ENCODE measurements at regions not wholly inside any gene's neighbourhood (a gene's known extent, or its start where the extent isn't known, plus 50 kb on each side); places are given as distances from the start of the nearest gene placed in this dataset.

DNA sequence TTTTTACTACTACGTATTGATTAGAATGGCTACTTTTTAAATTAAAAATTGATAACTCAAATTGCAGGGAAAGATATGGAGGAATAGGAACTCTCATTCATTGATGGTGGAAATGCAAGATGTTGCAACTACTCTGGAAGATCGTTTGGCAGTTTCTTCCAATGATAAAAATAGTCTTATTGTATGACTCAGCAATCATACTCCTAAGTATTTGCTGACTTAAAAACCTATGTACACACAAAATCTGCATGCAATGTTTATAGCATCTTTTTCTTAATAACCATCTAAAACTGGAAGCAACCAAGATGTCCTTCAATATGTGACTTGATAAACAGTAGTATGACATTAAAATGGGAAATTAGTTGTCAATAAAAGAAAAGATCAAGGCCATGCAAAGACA lies 87.4 kb upstream of the LRRC3B start:
- Histone ChIP-seq H3K9me2 (no peaks in the 10 kb centered on the region), H3K4me3 (ENCODE audit: low read depth in 2 of 2, low read length in 1 of 2) (no peak overlapping the region), H3K27ac (ENCODE audit: low read depth in 2 of 2, low read length in 1 of 2) (no peak overlapping the region), H3K79me2 (ENCODE audit: insufficient read depth) (no peaks in the 10 kb centered on the region), H3K4me2 (no peak overlapping the region), H3K9me3 (no peaks in the 10 kb centered on the region), H3K36me3 (replicated peaks in 1 of 2; ENCODE audit: control insufficient read depth in 1 of 2, insufficient read depth in 2 of 2, low read length in 1 of 2) (no peaks in the 10 kb centered on the region), H3F3A (replicated peaks; ENCODE audit: insufficient read depth) (no peaks in the 10 kb centered on the region), H2AFZ (ENCODE audit: low read depth) (no peak overlapping the region), H4K20me1 (ENCODE audit: insufficient read depth) (no peaks in the 10 kb centered on the region), H3K27me3 (ENCODE audit: insufficient read depth) (no peaks in the 10 kb centered on the region), H3K4me1 (ENCODE audit: control insufficient read depth in 1 of 2, insufficient read depth in 2 of 2, low read depth in 1 of 2, low read length in 1 of 2) (no peaks in the 10 kb centered on the region), H3K9ac (no peak overlapping the region)
- no peak for DNase-seq
- CTCF ChIA-PET = interaction anchor here (1.2 kb wide), 1 partner anchor 10 kb away, joined by 3 read pairs; no protein-coding TSS in a partner anchor
- no peak for TF ChIP-seq MAX (IDR thresholded peaks at IDR 0.05; ENCODE audit: low read depth)
- TF ChIP-seq FOXJ3 (CRISPR knock-in tag; IDR thresholded peaks at IDR 0.05) = no peak
- TF ChIP-seq NRF1 (IDR thresholded peaks at IDR 0.05; ENCODE audit: low read depth, low read length) = no peak
- TF ChIP-seq YY1 (IDR thresholded peaks at IDR 0.05; ENCODE audit: low read depth) = no peak
- 7% methylated on average over 2 of the region's 2 CpGs for WGBS (ENCODE audit: low lambda C conversion rate)
- POLR2A ChIA-PET = no interaction called here

DNA sequence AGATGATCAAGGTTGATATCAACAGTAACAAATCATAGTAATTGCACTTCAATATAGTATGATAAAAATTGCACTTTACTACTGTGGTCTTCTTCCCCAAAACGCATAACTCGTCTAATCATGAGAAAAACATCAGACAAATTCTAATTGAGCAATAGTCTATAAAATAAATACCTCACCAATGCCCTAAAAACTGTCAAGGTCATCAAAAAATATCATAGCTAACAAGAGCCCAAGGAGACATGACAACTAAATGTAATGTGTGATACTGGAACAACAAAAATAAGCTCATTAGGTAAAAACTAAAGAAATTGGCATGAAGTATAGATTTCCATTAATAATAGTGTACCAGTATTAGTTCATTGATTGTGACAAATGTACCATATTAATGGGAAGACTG lies 85.6 kb upstream of the LRRC3B start:
- Histone ChIP-seq H3K27ac (ENCODE audit: low read depth in 2 of 2, low read length in 1 of 2) (no peak overlapping the region), H3F3A (replicated peaks; ENCODE audit: insufficient read depth) (no peaks in the 10 kb centered on the region), H3K4me2 (no peak overlapping the region), H2AFZ (ENCODE audit: low read depth) (no peak overlapping the region), H3K36me3 (replicated peaks in 1 of 2; ENCODE audit: control insufficient read depth in 1 of 2, insufficient read depth in 2 of 2, low read length in 1 of 2) (no peaks in the 10 kb centered on the region), H4K20me1 (ENCODE audit: insufficient read depth) (no peaks in the 10 kb centered on the region), H3K9ac (no peak overlapping the region), H3K79me2 (ENCODE audit: insufficient read depth) (no peaks in the 10 kb centered on the region), H3K9me3 (no peaks in the 10 kb centered on the region), H3K4me1 (ENCODE audit: control insufficient read depth in 1 of 2, insufficient read depth in 2 of 2, low read depth in 1 of 2, low read length in 1 of 2) (no peaks in the 10 kb centered on the region), H3K9me2 (no peaks in the 10 kb centered on the region), H3K27me3 (ENCODE audit: insufficient read depth) (no peaks in the 10 kb centered on the region), H3K4me3 (ENCODE audit: low read depth in 2 of 2, low read length in 1 of 2) (no peak overlapping the region)
- POLR2A ChIA-PET = no interaction called here
- CTCF ChIA-PET = no interaction called here
- 8% methylated on average over 2 of the region's 2 CpGs for WGBS (ENCODE audit: low lambda C conversion rate)
- DNase-seq = no peak
- no peak for TF ChIP-seq NRF1 (IDR thresholded peaks at IDR 0.05; ENCODE audit: low read depth, low read length)
- TF ChIP-seq USF1 (IDR thresholded peaks at IDR 0.05; ENCODE audit: borderline replicate concordance, low read depth) = no peak
- TF ChIP-seq MEF2A (IDR thresholded peaks at IDR 0.05; ENCODE audit: borderline replicate concordance, low read depth) = no peak
- TF ChIP-seq ELF1 (IDR thresholded peaks at IDR 0.05) = no peak
- no peak for TF ChIP-seq CTCF (IDR thresholded peaks at IDR 0.05)
- TF ChIP-seq, protein P1, sequence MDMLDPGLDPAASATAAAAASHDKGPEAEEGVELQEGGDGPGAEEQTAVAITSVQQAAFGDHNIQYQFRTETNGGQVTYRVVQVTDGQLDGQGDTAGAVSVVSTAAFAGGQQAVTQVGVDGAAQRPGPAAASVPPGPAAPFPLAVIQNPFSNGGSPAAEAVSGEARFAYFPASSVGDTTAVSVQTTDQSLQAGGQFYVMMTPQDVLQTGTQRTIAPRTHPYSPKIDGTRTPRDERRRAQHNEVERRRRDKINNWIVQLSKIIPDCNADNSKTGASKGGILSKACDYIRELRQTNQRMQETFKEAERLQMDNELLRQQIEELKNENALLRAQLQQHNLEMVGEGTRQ (IDR thresholded peaks at IDR 0.05; ENCODE audit: borderline replicate concordance, low read depth, low read length) = no peak
- TF ChIP-seq, protein P2, sequence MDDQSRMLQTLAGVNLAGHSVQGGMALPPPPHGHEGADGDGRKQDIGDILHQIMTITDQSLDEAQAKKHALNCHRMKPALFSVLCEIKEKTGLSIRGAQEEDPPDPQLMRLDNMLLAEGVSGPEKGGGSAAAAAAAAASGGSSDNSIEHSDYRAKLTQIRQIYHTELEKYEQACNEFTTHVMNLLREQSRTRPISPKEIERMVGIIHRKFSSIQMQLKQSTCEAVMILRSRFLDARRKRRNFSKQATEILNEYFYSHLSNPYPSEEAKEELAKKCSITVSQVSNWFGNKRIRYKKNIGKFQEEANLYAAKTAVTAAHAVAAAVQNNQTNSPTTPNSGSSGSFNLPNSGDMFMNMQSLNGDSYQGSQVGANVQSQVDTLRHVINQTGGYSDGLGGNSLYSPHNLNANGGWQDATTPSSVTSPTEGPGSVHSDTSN (IDR thresholded peaks at IDR 0.05) = no peak
- TF ChIP-seq EP300 (IDR thresholded peaks at IDR 0.05; ENCODE audit: borderline replicate concordance in 1 of 2, low read depth in 1 of 2, low read length in 1 of 2) = no peak
- no peak for TF ChIP-seq NFIC (IDR thresholded peaks at IDR 0.05; ENCODE audit: borderline replicate concordance)
- no peak for TF ChIP-seq YY1 (IDR thresholded peaks at IDR 0.05; ENCODE audit: low read depth)
- TF ChIP-seq TEAD4 (IDR thresholded peaks at IDR 0.05; ENCODE audit: borderline replicate concordance, insufficient read depth) = no peak
- no peak for TF ChIP-seq TCF12 (IDR thresholded peaks at IDR 0.05)
- TF ChIP-seq, protein P3, sequence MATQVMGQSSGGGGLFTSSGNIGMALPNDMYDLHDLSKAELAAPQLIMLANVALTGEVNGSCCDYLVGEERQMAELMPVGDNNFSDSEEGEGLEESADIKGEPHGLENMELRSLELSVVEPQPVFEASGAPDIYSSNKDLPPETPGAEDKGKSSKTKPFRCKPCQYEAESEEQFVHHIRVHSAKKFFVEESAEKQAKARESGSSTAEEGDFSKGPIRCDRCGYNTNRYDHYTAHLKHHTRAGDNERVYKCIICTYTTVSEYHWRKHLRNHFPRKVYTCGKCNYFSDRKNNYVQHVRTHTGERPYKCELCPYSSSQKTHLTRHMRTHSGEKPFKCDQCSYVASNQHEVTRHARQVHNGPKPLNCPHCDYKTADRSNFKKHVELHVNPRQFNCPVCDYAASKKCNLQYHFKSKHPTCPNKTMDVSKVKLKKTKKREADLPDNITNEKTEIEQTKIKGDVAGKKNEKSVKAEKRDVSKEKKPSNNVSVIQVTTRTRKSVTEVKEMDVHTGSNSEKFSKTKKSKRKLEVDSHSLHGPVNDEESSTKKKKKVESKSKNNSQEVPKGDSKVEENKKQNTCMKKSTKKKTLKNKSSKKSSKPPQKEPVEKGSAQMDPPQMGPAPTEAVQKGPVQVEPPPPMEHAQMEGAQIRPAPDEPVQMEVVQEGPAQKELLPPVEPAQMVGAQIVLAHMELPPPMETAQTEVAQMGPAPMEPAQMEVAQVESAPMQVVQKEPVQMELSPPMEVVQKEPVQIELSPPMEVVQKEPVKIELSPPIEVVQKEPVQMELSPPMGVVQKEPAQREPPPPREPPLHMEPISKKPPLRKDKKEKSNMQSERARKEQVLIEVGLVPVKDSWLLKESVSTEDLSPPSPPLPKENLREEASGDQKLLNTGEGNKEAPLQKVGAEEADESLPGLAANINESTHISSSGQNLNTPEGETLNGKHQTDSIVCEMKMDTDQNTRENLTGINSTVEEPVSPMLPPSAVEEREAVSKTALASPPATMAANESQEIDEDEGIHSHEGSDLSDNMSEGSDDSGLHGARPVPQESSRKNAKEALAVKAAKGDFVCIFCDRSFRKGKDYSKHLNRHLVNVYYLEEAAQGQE (IDR thresholded peaks at IDR 0.05; ENCODE audit: low read depth, low read length) = no peak

Data from SK-N-SH (cell line).